ENCODE measurements at regions not wholly inside any gene's neighbourhood (a gene's known extent, or its start where the extent isn't known, plus 50 kb on each side); places are given as distances from the start of the nearest gene placed in this dataset.
"Not testable (repeated sequence)": the region's sequence is repeated elsewhere in the genome, so short reads cannot be mapped to it uniquely, and the experiment has no call there.

DNA sequence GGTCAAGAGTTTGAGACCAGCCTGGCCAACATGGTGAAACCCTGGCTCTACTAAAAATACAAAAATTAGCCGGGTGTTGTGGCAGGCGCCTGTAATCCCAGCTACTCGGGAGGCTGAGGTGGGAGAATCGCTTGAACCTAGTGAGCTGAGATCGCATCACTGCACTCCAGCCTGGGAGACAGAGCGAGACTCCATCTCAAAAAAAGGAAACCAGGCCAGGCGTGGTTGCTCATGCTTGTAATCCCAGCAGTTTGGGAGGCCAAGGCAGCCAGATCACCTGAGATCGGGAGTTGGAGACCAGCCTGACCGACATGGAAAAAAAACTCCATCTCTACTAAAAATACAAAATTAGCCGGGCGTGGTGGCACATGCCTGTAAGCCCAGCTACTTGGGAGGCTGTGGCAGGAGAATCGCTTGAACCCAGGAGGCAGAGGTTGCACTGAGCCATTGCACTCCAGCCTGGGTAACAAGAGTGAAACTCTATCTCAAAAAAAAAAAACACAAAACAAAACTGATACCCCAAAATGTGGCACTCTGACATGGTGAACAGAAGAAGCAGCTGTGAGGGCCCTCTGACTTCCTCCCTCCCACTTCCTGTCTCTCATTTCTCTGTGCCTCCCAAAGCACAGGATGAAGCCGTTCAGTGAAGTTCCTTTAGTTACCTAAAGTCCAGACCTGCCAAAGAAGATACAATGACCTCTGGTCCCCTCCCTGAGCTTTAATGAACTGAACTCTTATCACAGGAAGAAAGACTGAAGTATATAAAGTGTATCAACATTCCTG, 93.2 kb upstream of the GRIN2A start:
- H3K27me3 ChIP-seq (ENCODE audit: control insufficient read depth in 2 of 2, insufficient read depth in 2 of 2, low read length in 2 of 2); H4K20me1 ChIP-seq (replicated peaks; ENCODE audit: control insufficient read depth, extremely low read depth, insufficient read depth, low read length); FAIRE-seq; intact Hi-C loops (cut with micrococcal nuclease); CTCF ChIA-PET; H3K4me3 ChIP-seq (replicated peaks in 1 of 3; ENCODE audit: insufficient read depth in 1 of 3, low read depth in 1 of 3, low read length in 3 of 3); H3K4me2 ChIP-seq (ENCODE audit: insufficient read depth, low read length); H3K79me2 ChIP-seq (ENCODE audit: control insufficient read depth, insufficient read depth, low read length); H3K27ac ChIP-seq (ENCODE audit: insufficient read depth, low read depth, low read length); H3K4me1 ChIP-seq (ENCODE audit: control insufficient read depth, extremely low read depth, insufficient read depth, low read length); H3K9me1 ChIP-seq (replicated peaks; ENCODE audit: control insufficient read depth, extremely low read depth, insufficient read depth, low read length); DNase-seq (ENCODE audit: low read depth, low spot score); H3K9ac ChIP-seq (replicated peaks; ENCODE audit: extremely low read depth, insufficient read depth, low read length); BruUV-seq (replicated peaks); POLR2A ChIA-PET; H2AFZ ChIP-seq (ENCODE audit: low read depth, low read length); dilution Hi-C loops (cut with MboI; ENCODE audit: extremely low pct_ligation_motif_present, low sequenced_read_pairs); H3K9me3 ChIP-seq (replicated peaks; ENCODE audit: control insufficient read depth, insufficient read depth, low read length); H3K36me3 ChIP-seq (ENCODE audit: control insufficient read depth in 2 of 2, extremely low read depth in 1 of 2, insufficient read depth in 2 of 2, low read length in 2 of 2): not testable (repeated sequence)

DNA sequence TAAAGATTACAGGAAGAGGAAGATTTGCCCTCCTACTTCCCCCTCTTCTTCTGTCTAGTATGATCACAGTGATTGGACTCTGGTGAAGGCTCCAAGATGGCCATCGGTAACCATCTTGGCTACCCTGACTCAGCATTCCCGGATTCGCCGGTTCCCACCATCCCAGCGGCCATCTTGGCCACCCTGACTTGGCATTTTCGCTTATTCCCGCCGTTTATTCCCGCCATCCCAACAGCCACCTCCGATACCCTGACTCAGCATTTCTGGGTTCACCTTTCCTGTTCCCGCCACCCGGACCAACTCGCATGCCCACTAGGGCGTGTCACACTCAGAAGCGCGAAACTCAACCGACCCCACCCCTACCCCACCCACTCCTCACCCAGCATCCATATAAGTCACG, 95.4 kb upstream of the GRIN2A start:
- BruUV-seq (replicated peaks), result no TSS peak
- POLR2A ChIA-PET, result no interaction called here
- no peaks in the 10 kb centered on the region for H3K4me1 ChIP-seq (ENCODE audit: control insufficient read depth, extremely low read depth, insufficient read depth, low read length)
- no peaks in the 10 kb centered on the region for H3K36me3 ChIP-seq (ENCODE audit: control insufficient read depth in 2 of 2, extremely low read depth in 1 of 2, insufficient read depth in 2 of 2, low read length in 2 of 2)
- H3K9ac ChIP-seq (replicated peaks; ENCODE audit: extremely low read depth, insufficient read depth, low read length), result no peak overlapping the region
- no peak overlapping the region for H3K4me2 ChIP-seq (ENCODE audit: insufficient read depth, low read length)
- intact Hi-C loops (cut with micrococcal nuclease), result no loop called here
- no peak overlapping the region for H2AFZ ChIP-seq (ENCODE audit: low read depth, low read length)
- H3K9me1 ChIP-seq (replicated peaks; ENCODE audit: control insufficient read depth, extremely low read depth, insufficient read depth, low read length), result no peaks in the 10 kb centered on the region
- H3K27ac ChIP-seq (ENCODE audit: insufficient read depth, low read depth, low read length), result no peak overlapping the region
- FAIRE-seq, result no peak
- TF ChIP-seq FOS (IDR thresholded peaks at IDR 0.05; ENCODE audit: borderline replicate concordance, insufficient read depth, low read length), result no peak
- no peak for TF ChIP-seq GATA2 (IDR thresholded peaks at IDR 0.05; ENCODE audit: insufficient read depth, insufficient read length, low read depth, low read length)
- no peak for TF ChIP-seq POLR2A (IDR thresholded peaks at IDR 0.05; ENCODE audit: low read depth, low read length)
- TF ChIP-seq EZH2 (IDR thresholded peaks at IDR 0.05; ENCODE audit: borderline replicate concordance, low read depth, low read length, severe bottlenecking), result no peak
- no peak for TF ChIP-seq POLR2AphosphoS5 (IDR thresholded peaks at IDR 0.05; ENCODE audit: insufficient read depth, low read depth, low read length)
- TF ChIP-seq JUN (IDR thresholded peaks at IDR 0.05; ENCODE audit: borderline replicate concordance, insufficient read depth, insufficient read length, low read depth), result no peak
- TF ChIP-seq, protein P1, sequence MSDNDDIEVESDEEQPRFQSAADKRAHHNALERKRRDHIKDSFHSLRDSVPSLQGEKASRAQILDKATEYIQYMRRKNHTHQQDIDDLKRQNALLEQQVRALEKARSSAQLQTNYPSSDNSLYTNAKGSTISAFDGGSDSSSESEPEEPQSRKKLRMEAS (IDR thresholded peaks at IDR 0.05; ENCODE audit: insufficient read depth, insufficient read length), result no peak
- TF ChIP-seq, protein P2, sequence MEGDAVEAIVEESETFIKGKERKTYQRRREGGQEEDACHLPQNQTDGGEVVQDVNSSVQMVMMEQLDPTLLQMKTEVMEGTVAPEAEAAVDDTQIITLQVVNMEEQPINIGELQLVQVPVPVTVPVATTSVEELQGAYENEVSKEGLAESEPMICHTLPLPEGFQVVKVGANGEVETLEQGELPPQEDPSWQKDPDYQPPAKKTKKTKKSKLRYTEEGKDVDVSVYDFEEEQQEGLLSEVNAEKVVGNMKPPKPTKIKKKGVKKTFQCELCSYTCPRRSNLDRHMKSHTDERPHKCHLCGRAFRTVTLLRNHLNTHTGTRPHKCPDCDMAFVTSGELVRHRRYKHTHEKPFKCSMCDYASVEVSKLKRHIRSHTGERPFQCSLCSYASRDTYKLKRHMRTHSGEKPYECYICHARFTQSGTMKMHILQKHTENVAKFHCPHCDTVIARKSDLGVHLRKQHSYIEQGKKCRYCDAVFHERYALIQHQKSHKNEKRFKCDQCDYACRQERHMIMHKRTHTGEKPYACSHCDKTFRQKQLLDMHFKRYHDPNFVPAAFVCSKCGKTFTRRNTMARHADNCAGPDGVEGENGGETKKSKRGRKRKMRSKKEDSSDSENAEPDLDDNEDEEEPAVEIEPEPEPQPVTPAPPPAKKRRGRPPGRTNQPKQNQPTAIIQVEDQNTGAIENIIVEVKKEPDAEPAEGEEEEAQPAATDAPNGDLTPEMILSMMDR (IDR thresholded peaks at IDR 0.05; ENCODE audit: extremely low read depth in 1 of 2, insufficient read depth in 1 of 2, low read depth in 1 of 2, low read length in 2 of 2), result no peak
- no peak for TF ChIP-seq MYC (IDR thresholded peaks at IDR 0.05; ENCODE audit: low read depth, low read length)
- CTCF ChIA-PET, result no interaction called here
- no peaks in the 10 kb centered on the region for H3K9me3 ChIP-seq (replicated peaks; ENCODE audit: control insufficient read depth, insufficient read depth, low read length)
- H3K4me3 ChIP-seq (replicated peaks in 1 of 3; ENCODE audit: insufficient read depth in 1 of 3, low read depth in 1 of 3, low read length in 3 of 3), result no peak overlapping the region
- dilution Hi-C loops (cut with MboI; ENCODE audit: extremely low pct_ligation_motif_present, low sequenced_read_pairs), result no loop called here
- H3K79me2 ChIP-seq (ENCODE audit: control insufficient read depth, insufficient read depth, low read length), result no peaks in the 10 kb centered on the region
- no peaks in the 10 kb centered on the region for H4K20me1 ChIP-seq (replicated peaks; ENCODE audit: control insufficient read depth, extremely low read depth, insufficient read depth, low read length)
- no peaks in the 10 kb centered on the region for H3K27me3 ChIP-seq (ENCODE audit: control insufficient read depth in 2 of 2, insufficient read depth in 2 of 2, low read length in 2 of 2)
- DNase-seq (ENCODE audit: low read depth, low spot score), result no peak
